Astrocyte (in vitro differentiated cells and primary cell): ENCODE measurements at regions not wholly inside any gene's neighbourhood (a gene's known extent, or its start where the extent isn't known, plus 50 kb on each side); places are given as distances from the start of the nearest gene placed in this dataset.

ENCODE experiments used
- DNase-seq: peaks from one replicate; pipeline ENCODE4 v3.0.0-alpha.2; 2010; ENCODE audit warnings: low read depth
- FAIRE-seq: peaks from 2 replicates; lab custom pipeline; 2011; peaks lifted over from hg19 to GRCh38; lab: Jason Lieb, UNC
- H2AFZ ChIP-seq: 2 replicates; pipeline ENCODE4 v1.6.0; 2012; ENCODE audit warnings: low read depth, low read length, inconsistent platforms
- H3K27ac ChIP-seq: 2 replicates; pipeline ENCODE4 v1.5.1; 2011; ENCODE audit warnings: low read depth, low read length, inconsistent platforms
- H3K27me3 ChIP-seq: 2 replicates; pipeline ENCODE4 v1.6.0; 2011; ENCODE audit warnings: low read length, inconsistent platforms; ENCODE audit not compliant: insufficient read depth
- H3K36me3 ChIP-seq: 2 replicates; pipeline ENCODE4 v1.5.1; 2011; ENCODE audit warnings: low read length, inconsistent platforms; ENCODE audit not compliant: insufficient read depth
- H3K4me1 ChIP-seq: 2 replicates; pipeline ENCODE4 v1.5.1; 2011; ENCODE audit warnings: low read length, inconsistent platforms; ENCODE audit not compliant: insufficient read depth
- H3K4me2 ChIP-seq: 2 replicates; pipeline ENCODE4 v1.6.0; 2012; ENCODE audit warnings: low read length, inconsistent platforms
- H3K4me3 ChIP-seq: 2 replicates; pipeline ENCODE4 v1.5.1; 2011; ENCODE audit warnings: low read depth, mild to moderate bottlenecking, low read length, inconsistent platforms; ENCODE audit not compliant: insufficient read depth
- H3K79me2 ChIP-seq: 2 replicates; pipeline ENCODE4 v1.6.0; 2012; ENCODE audit warnings: mild to moderate bottlenecking, low read length, inconsistent platforms; ENCODE audit not compliant: insufficient read depth
- H3K9ac ChIP-seq: 2 replicates; pipeline ENCODE4 v1.6.0; 2012; ENCODE audit warnings: mild to moderate bottlenecking, low read length, inconsistent platforms
- H3K9me3 ChIP-seq: 2 replicates; pipeline ENCODE4 v1.5.1; 2012; ENCODE audit warnings: low read depth, mild to moderate bottlenecking, low read length, inconsistent platforms; ENCODE audit not compliant: insufficient read depth
- H4K20me1 ChIP-seq: 2 replicates; pipeline ENCODE4 v1.6.0; 2012; ENCODE audit warnings: low read length, inconsistent platforms; ENCODE audit not compliant: insufficient read depth
- H3K27ac Mint-ChIP-seq: one replicate; pipeline ENCODE4 v1.8.0; 2021; ENCODE audit warnings: mild to moderate bottlenecking, mixed read lengths; ENCODE audit not compliant: unreplicated experiment
- H3K27me3 Mint-ChIP-seq: one replicate; pipeline ENCODE4 v1.8.0; 2021; ENCODE audit warnings: low read depth, mixed read lengths; ENCODE audit not compliant: unreplicated experiment
- H3K36me3 Mint-ChIP-seq: one replicate; pipeline ENCODE4 v1.8.0; 2021; ENCODE audit warnings: low read depth, mixed read lengths; ENCODE audit not compliant: unreplicated experiment
- H3K4me1 Mint-ChIP-seq: one replicate; pipeline ENCODE4 v1.8.0; 2021; ENCODE audit warnings: low read depth, mixed read lengths; ENCODE audit not compliant: unreplicated experiment
- H3K4me3 Mint-ChIP-seq: one replicate; pipeline ENCODE4 v1.8.0; 2021; ENCODE audit warnings: mild to moderate bottlenecking, moderate library complexity, mixed read lengths; ENCODE audit not compliant: unreplicated experiment
- H3K9me3 Mint-ChIP-seq: one replicate; pipeline ENCODE4 v1.8.0; 2021; ENCODE audit warnings: mild to moderate bottlenecking, mixed read lengths; ENCODE audit not compliant: unreplicated experiment
- CTCF ChIP-seq: IDR thresholded peaks from 2 replicates; pipeline ENCODE4 v1.5.1; 2011; ENCODE audit warnings: low read depth, mild to moderate bottlenecking, inconsistent platforms, low read length, moderate library complexity; ENCODE audit not compliant: insufficient read depth
- EZH2 ChIP-seq: IDR thresholded peaks from 2 replicates; pipeline ENCODE4 v1.6.1; 2012; ENCODE audit warnings: mild to moderate bottlenecking, low read length, inconsistent platforms; ENCODE audit not compliant: insufficient read depth

- Histone ChIP-seq H3K27ac (no peak overlapping the region), H3K27me3 (no peaks in the 10 kb centered on the region), H3K36me3 (no peaks in the 10 kb centered on the region), H3K9me3 (peaks cover 2% of the 10 kb centered on the region), H3K4me1 (no peaks in the 10 kb centered on the region), H3K79me2 (no peaks in the 10 kb centered on the region), H3K4me3 (no peak overlapping the region), H3K9ac (no peak overlapping the region), H3K4me2 (no peak overlapping the region), H4K20me1 (no peaks in the 10 kb centered on the region), H2AFZ (no peak overlapping the region)
- FAIRE-seq (no peak), DNase-seq (no peak)
- Mint-ChIP-seq H3K4me1 (no peaks in the 10 kb centered on the region), H3K4me3 (no peak overlapping the region), H3K36me3 (no peaks in the 10 kb centered on the region), H3K27me3 (peaks cover 19% of the 10 kb centered on the region), H3K9me3 (peaks cover 1% of the 10 kb centered on the region), H3K27ac (no peak overlapping the region)
- TF ChIP-seq CTCF, result no peak
- TF ChIP-seq EZH2, result no peak
Measured at GRCh38 chr5:3537942-3538341, 57.7 kb upstream of the IRX1 start.

- H3K36me3 ChIP-seq, result no peaks in the 10 kb centered on the region
- DNase-seq (no peak), FAIRE-seq (no peak)
- H3K9ac ChIP-seq, result no peak overlapping the region
- H3K4me1 ChIP-seq, result no peaks in the 10 kb centered on the region
- no peak overlapping the region for H3K27ac ChIP-seq
- peaks cover 2% of the 10 kb centered on the region for H3K9me3 ChIP-seq
- no peak overlapping the region for H2AFZ ChIP-seq
- H3K36me3 Mint-ChIP-seq, result no peaks in the 10 kb centered on the region
- no peak overlapping the region for H3K4me3 Mint-ChIP-seq
- peaks cover 16% of the 10 kb centered on the region for H3K27me3 Mint-ChIP-seq
- H3K27ac Mint-ChIP-seq, result no peak overlapping the region
- H3K27me3 ChIP-seq, result no peaks in the 10 kb centered on the region
- no peak overlapping the region for H3K4me2 ChIP-seq
- no peaks in the 10 kb centered on the region for H3K79me2 ChIP-seq
- no peaks in the 10 kb centered on the region for H4K20me1 ChIP-seq
- peaks cover 1% of the 10 kb centered on the region for H3K9me3 Mint-ChIP-seq
- no peak overlapping the region for H3K4me3 ChIP-seq
- TF ChIP-seq EZH2 (no peak), CTCF (no peak)
- peaks cover 5% of the 10 kb centered on the region for H3K4me1 Mint-ChIP-seq
Measured at GRCh38 chr5:3535414-3536211, 60.0 kb upstream of the IRX1 start.

- FAIRE-seq, result no peak
- no peak overlapping the region for H3K27ac Mint-ChIP-seq
- TF ChIP-seq EZH2 (no peak), CTCF (no peak)
- H3K4me2 ChIP-seq, result no peak overlapping the region
- no peak for DNase-seq
- H4K20me1 ChIP-seq, result no peaks in the 10 kb centered on the region
- H3K27ac ChIP-seq, result no peak overlapping the region
- H3K79me2 ChIP-seq, result no peaks in the 10 kb centered on the region
- no peak overlapping the region for H3K4me3 Mint-ChIP-seq
- H3K9me3 ChIP-seq, result peaks cover 2% of the 10 kb centered on the region
- peaks cover 15% of the 10 kb centered on the region for H3K27me3 Mint-ChIP-seq
- no peaks in the 10 kb centered on the region for H3K36me3 Mint-ChIP-seq
- H3K9ac ChIP-seq, result no peak overlapping the region
- H3K9me3 Mint-ChIP-seq, result peaks cover 1% of the 10 kb centered on the region
- H3K36me3 ChIP-seq, result no peaks in the 10 kb centered on the region
- H3K4me3 ChIP-seq, result no peak overlapping the region
- H2AFZ ChIP-seq, result no peak overlapping the region
- peaks cover 5% of the 10 kb centered on the region for H3K4me1 Mint-ChIP-seq
- no peaks in the 10 kb centered on the region for H3K27me3 ChIP-seq
- no peaks in the 10 kb centered on the region for H3K4me1 ChIP-seq
Measured at GRCh38 chr5:3534997-3535396, 60.6 kb upstream of the IRX1 start.
